HEK293 (cell line): ENCODE measurements at regions not wholly inside any gene's neighbourhood (a gene's known extent, or its start where the extent isn't known, plus 50 kb on each side); places are given as distances from the start of the nearest gene placed in this dataset.

Experiments used
- GLIS2 ChIP-seq: fragments of 450-650 bp; formaldehyde crosslinking; IDR thresholded peaks from 2 replicates; pipeline ENCODE4 v1.5.1; 2016; ENCODE audit warnings: missing biosample characterization, missing genetic modification characterization
- TRIM28 ChIP-seq: IDR thresholded peaks from 2 replicates; pipeline ENCODE4 v1.6.1; 2011; ENCODE audit warnings: low read length, control low read depth, borderline replicate concordance
- YY1 ChIP-seq: fragments of 450-650 bp; formaldehyde crosslinking; IDR thresholded peaks from 2 replicates; pipeline ENCODE4 v1.5.1; 2018; ENCODE audit warnings: missing biosample characterization, missing genetic modification characterization
- ZNF121 ChIP-seq: fragments of 450-650 bp; formaldehyde crosslinking; IDR thresholded peaks from 2 replicates; pipeline ENCODE4 v1.5.1; 2016; ENCODE audit warnings: missing biosample characterization, missing genetic modification characterization
- ZNF138 ChIP-seq: fragments of 450-650 bp; formaldehyde crosslinking; IDR thresholded peaks from 2 replicates; pipeline ENCODE4 v1.5.1; 2016; ENCODE audit warnings: missing biosample characterization, missing genetic modification characterization, borderline replicate concordance
- ZNF292 ChIP-seq: fragments of 450-650 bp; formaldehyde crosslinking; IDR thresholded peaks from 2 replicates; pipeline ENCODE4 v1.5.1; 2016; ENCODE audit warnings: low read depth, missing biosample characterization, missing genetic modification characterization, borderline replicate concordance
- ZNF335 ChIP-seq: fragments of 450-650 bp; formaldehyde crosslinking; conservative IDR thresholded peaks from 2 replicates; pipeline ENCODE4 v1.5.1; 2016; ENCODE audit warnings: missing biosample characterization, missing genetic modification characterization
- ZNF433 ChIP-seq: fragments of 450-650 bp; formaldehyde crosslinking; IDR thresholded peaks from 2 replicates; pipeline ENCODE4 v1.5.1; 2016; ENCODE audit warnings: missing biosample characterization, missing genetic modification characterization, low read depth
- ZNF555 ChIP-seq: fragments of 450-650 bp; formaldehyde crosslinking; conservative IDR thresholded peaks from 2 replicates; pipeline ENCODE4 v1.5.1; 2017; ENCODE audit warnings: missing biosample characterization, mild to moderate bottlenecking, missing genetic modification characterization, inconsistent platforms
- TF ChIP-seq, protein P1 (sequence below): fragments of 450-650 bp; formaldehyde crosslinking; IDR thresholded peaks from 2 replicates; pipeline ENCODE4 v1.5.1; 2016; ENCODE audit warnings: missing biosample characterization, missing genetic modification characterization

DNA sequence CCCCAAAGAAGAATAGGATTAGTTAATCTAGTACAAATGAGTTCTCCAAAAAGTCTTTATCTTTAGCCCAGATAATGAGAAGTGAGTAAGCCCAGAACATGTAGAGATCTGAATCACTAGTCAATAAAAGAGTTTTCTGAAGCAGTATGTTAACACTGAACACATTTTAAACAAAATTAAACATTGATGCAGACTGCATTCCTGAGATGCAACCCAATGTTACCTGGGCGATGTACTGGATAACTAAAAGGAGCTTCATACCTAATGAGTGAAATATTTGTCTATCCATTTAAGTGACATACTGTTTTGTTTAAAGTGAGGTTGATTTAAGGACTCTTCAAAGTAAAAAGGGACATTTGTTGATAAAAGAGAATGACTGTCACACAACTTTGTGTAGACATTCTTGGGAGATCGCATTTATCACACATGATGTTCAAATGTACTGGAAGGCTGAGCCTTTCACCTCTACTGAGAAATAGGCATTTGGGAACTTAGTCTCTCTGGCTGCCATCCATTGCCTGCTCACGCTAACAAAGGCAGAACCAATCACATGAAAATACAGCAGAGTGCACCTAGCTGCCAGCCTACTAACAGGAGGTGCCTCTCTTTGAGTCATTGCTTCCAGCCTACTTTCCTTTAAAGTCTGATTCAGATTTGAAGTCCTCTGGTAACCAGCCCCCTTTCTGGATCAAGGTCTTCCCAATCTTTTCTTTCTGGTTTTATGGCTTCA is 287.7 kb downstream of the BTG1 start:
- TF ChIP-seq ZNF121 (no peak), ZNF138 (no peak), ZNF555 (tag by site-specific recombination) (no peak), YY1 (no peak), GLIS2 (tag by site-specific recombination) (no peak), ZNF335 (tag by site-specific recombination) (no peak), ZNF433 (tag by site-specific recombination) (no peak), ZNF292 (no peak), TRIM28 (no peak)
- TF ChIP-seq, protein P1, sequence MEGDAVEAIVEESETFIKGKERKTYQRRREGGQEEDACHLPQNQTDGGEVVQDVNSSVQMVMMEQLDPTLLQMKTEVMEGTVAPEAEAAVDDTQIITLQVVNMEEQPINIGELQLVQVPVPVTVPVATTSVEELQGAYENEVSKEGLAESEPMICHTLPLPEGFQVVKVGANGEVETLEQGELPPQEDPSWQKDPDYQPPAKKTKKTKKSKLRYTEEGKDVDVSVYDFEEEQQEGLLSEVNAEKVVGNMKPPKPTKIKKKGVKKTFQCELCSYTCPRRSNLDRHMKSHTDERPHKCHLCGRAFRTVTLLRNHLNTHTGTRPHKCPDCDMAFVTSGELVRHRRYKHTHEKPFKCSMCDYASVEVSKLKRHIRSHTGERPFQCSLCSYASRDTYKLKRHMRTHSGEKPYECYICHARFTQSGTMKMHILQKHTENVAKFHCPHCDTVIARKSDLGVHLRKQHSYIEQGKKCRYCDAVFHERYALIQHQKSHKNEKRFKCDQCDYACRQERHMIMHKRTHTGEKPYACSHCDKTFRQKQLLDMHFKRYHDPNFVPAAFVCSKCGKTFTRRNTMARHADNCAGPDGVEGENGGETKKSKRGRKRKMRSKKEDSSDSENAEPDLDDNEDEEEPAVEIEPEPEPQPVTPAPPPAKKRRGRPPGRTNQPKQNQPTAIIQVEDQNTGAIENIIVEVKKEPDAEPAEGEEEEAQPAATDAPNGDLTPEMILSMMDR (tag by site-specific recombination), result no peak
